Hematopoietic multipotent progenitor cell treated with erythropoietin and hydrocortisone succinate and interleukin-3 and kit ligand, for 4 days (in vitro differentiated cells): ENCODE measurements at regions not wholly inside any gene's neighbourhood (a gene's known extent, or its start where the extent isn't known, plus 50 kb on each side); places are given as distances from the start of the nearest gene placed in this dataset.

Experiments used
- DNase-seq: peaks from one replicate; pipeline ENCODE4 v3.0.0-alpha.2; 2015

DNA sequence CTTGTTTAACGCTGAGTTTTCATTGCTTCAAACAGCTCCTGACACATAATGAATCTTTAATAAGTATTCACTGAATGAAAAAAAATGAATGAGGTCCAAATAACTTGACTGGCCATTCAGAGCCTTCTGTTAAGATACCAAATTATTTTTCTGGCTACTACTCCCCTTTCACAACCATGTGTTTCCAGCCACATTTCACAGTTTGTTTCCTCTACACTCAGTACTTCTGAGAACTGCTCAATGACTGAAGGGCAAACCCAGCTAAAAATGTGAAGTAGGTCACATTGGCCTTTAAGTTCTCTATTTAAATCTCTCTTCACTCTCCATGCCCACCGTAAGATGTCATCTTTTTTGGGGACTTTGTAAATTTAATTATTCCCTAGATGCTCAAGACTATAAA is 78.4 kb upstream of the KRR1 start:
- DNase-seq = no peak

GRCh38 chr12:75587340-75588106 is 76.1 kb upstream of the KRR1 start:
- DNase-seq = no peak

DNA sequence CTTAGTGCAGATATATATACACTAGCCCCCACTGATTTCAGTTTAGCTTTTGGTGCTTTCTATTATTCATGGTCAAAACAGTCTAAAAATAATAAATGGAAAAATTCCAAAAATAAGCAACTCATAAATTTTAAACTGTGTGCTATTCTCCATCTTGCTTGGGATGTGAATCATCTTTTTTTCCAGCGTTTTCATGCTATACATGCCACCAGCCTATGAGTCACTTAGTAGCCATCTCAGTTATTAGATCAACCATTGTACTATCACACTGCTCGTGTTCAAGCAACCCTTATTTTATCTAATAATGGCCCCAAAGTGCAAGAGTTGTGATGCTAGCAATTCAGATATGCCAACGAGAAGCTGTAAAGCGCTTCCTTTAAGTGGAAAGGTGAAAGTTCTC is 73.9 kb upstream of the KRR1 start:
- no peak for DNase-seq

DNA sequence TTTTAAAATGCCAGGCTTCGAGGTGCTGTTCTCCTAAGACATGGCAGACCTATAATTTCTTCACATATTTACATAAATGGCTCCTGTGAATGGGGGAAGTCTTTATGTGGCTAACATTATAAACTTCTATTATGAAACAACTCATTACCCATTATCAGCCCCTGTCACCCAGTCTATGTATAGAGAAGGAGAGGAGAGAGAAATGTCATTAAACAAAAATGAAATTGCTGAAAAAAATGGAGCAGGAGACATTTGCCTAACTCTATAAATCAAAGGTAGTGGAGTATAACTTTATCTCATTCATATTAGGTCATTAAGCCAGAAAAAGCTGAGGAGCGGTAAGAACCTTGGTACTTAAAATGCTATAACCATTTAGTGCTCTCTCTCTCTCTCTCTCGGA is 71.9 kb upstream of the KRR1 start:
- no peak for DNase-seq

DNA sequence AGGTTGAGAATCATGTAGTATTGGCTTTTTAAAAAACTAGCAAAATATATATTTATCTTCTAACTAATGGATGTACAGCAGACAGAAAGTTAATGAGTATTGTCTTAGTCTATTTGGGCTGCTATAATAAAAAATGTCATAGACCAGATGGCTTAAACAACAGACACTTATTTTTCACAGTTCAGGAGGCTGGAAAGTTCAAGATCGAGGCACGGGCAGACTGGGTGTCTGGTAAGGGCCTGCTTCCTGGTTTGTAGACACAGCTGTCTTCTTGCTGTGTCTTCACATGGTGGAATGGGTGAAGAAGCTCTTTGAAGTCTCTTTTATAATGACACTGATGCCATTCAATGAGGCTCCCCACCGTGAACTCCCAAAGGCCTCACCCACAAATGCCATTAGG is 70.1 kb upstream of the KRR1 start:
- no peak for DNase-seq

GRCh38 chr12:75579552-75579951 is 68.1 kb upstream of the KRR1 start:
- no peak for DNase-seq

DNA sequence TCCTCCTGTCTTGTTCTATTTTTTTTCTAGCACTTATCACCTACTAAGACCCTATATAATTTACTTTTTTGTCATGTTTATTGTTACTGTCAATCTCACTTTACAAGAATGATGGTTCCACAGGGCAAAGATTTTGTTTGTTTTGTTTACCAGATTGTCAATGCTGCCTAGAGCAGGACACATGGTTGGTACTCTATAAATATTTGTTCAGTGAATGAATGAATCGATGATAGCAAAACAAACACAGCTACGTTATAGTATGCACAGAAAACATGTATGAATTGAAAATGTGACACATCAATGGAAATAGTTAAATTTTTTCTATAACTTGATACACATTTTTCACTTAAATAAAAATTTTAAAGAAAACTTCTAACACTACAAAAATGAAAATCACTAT is 67.1 kb upstream of the KRR1 start:
- no peak for DNase-seq

GRCh38 chr12:75577812-75578211 is 66.4 kb upstream of the KRR1 start:
- no peak for DNase-seq

GRCh38 chr12:75571656-75572205 is 60.3 kb upstream of the KRR1 start:
- DNase-seq = no peak

- no peak for DNase-seq
These were observed 59.8 kb upstream of the KRR1 start for GRCh38 chr12:75571204-75571603.

DNA sequence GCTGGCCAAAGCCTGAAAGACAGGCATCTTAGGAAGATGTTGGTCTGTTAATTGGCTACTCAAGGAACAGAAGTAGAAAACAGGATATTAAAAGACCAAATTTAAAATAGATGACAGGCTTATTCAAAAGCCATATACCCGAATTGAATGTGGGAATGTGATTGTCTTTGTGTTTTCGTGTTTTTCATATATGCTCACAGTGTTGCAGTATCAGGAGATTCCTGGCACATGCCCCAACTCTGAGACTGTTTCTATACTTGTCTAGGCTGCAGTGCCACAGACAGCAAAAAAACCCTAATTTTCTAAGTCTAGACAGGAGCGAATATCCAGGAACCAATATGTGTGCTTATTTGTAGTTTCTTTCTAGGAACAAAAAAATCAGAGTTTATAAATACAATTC is 57.4 kb upstream of the KRR1 start:
- no peak for DNase-seq

- DNase-seq = no peak
These were observed 57.0 kb upstream of the KRR1 start for GRCh38 chr12:75568393-75568792.

GRCh38 chr12:75565795-75566194 is 54.4 kb upstream of the KRR1 start:
- no peak for DNase-seq

GRCh38 chr12:75564852-75565251 is 53.4 kb upstream of the KRR1 start:
- DNase-seq = no peak

GRCh38 chr12:75564398-75564797 is 53.0 kb upstream of the KRR1 start:
- DNase-seq = no peak

GRCh38 chr12:75563351-75563750 is 51.9 kb upstream of the KRR1 start:
- no peak for DNase-seq

GRCh38 chr12:75561921-75562320 is 50.5 kb upstream of the KRR1 start:
- DNase-seq = peak; percentile 17
